ENCODE measurements at regions not wholly inside any gene's neighbourhood (a gene's known extent, or its start where the extent isn't known, plus 50 kb on each side); places are given as distances from the start of the nearest gene placed in this dataset.

DNA sequence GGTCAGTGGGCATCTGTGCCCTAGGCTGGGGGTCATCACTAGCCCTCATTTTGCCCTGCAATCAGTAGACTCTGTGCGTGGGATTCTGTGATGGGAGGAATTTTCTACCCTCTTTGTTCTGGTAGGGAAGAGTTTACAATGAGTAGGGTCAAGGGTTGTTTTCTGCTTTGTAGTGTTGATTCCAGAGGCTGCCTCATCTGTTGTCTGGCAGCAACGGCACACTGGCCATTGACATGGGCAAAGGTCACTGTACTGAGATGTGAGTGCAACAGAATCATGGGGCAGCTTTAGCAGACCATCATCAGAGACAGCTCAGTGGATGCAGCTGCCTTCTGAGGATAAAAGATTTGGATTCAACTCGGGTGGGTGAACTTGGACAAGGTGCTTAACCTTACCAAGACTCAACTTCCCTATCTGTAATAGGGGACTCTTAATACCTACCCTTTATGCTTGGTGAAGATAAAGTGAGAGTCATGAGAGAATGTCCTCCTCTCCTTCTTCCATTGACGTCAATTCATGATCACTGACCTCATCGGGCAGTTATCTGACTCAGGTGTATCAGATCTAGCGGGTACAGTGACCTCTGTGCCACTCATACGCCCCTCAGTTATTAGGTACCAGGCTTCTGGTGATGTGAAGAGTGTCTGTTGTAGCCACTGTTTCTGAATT, 127.5 kb downstream of the RPLP1 start:
- TF ChIP-seq, protein P1, sequence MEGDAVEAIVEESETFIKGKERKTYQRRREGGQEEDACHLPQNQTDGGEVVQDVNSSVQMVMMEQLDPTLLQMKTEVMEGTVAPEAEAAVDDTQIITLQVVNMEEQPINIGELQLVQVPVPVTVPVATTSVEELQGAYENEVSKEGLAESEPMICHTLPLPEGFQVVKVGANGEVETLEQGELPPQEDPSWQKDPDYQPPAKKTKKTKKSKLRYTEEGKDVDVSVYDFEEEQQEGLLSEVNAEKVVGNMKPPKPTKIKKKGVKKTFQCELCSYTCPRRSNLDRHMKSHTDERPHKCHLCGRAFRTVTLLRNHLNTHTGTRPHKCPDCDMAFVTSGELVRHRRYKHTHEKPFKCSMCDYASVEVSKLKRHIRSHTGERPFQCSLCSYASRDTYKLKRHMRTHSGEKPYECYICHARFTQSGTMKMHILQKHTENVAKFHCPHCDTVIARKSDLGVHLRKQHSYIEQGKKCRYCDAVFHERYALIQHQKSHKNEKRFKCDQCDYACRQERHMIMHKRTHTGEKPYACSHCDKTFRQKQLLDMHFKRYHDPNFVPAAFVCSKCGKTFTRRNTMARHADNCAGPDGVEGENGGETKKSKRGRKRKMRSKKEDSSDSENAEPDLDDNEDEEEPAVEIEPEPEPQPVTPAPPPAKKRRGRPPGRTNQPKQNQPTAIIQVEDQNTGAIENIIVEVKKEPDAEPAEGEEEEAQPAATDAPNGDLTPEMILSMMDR (conservative IDR thresholded peaks at IDR 0.05), result no peak
- TF ChIP-seq EZH2 (IDR thresholded peaks at IDR 0.05; ENCODE audit: low read depth), result no peak

Measured in PC-9 (cell line).